ENCODE measurements at regions not wholly inside any gene's neighbourhood (a gene's known extent, or its start where the extent isn't known, plus 50 kb on each side); places are given as distances from the start of the nearest gene placed in this dataset.

DNA sequence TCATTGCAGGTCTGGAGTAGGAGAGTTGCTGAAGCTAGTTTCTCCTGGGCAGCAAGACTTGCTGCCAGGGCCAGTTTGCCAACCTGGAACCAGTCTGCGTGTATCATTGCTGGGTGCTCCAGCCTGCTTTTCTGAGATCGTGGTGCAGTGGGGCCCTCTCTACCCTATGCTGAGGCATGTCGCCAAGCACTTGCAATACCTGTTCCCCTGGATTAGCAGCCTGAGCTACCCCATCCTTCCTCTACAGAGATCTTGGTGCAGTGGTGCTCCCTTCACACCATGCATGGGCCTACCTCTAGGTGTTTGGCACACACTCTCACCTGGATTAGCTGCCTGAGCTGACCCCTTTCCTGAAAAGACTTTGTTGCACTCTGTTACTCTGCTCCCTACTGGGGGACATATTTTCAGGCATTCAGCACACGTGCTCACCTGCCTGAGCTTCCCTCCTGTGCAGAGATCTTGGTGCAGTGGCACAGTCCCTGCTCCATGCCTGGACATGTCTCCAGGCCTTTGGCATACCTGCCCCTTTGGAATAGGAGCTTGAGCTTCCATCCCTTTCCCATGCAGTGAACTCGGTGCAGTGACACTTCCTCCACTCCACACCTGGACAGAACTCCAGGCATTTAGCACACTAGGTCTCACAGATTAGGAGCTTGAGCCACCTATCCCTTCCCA lies 133.7 kb upstream of the CXCL13 start:
- Mint-ChIP-seq H3K4me1 (ENCODE audit: low read depth) (peaks cover 8% of the 10 kb centered on the region), H3K4me3 (ENCODE audit: low read depth) (no peak overlapping the region), H3K36me3 (ENCODE audit: low read depth) (no peaks in the 10 kb centered on the region), H3K9me3 (no peaks in the 10 kb centered on the region), H3K27ac (no peak overlapping the region), H3K27me3 (ENCODE audit: low read depth) (peaks cover 12% of the 10 kb centered on the region)
- DNase-seq (ENCODE audit: low spot score) = no peak
- intact Hi-C loops (cut with micrococcal nuclease) = no loop called here

- H3K4me3 Mint-ChIP-seq (ENCODE audit: low read depth) = no peak overlapping the region
- no peaks in the 10 kb centered on the region for H3K9me3 Mint-ChIP-seq
- H3K36me3 Mint-ChIP-seq (ENCODE audit: low read depth) = no peaks in the 10 kb centered on the region
- no peak overlapping the region for H3K27ac Mint-ChIP-seq
- peaks cover 15% of the 10 kb centered on the region for H3K27me3 Mint-ChIP-seq (ENCODE audit: low read depth)
- peaks cover 8% of the 10 kb centered on the region for H3K4me1 Mint-ChIP-seq (ENCODE audit: low read depth)
- no peak for DNase-seq (ENCODE audit: low spot score)
- intact Hi-C loops (cut with micrococcal nuclease) = no loop called here
Measured at GRCh38 chr4:77473509-77473908, 132.1 kb upstream of the CXCL13 start.

DNA sequence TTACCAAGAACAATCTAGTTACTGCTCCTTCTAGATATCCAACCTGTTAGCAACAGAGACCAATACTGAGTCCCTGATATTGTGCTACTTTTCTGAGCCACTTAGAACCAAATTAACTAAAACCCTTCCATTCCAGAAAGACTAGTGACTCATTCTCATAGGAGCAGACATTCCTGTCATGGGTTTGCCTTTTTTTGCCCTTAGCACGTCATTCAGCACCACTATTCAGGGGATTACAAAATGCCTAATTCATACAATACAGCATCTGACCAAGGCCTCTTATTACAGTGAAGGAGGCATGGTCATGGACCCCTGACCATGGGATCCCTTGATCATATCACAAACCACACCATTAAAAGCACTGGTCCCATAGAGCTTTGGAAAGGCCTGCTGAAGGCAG lies 123.8 kb upstream of the CXCL13 start:
- H3K4me3 Mint-ChIP-seq (ENCODE audit: low read depth) = no peak overlapping the region
- H3K9me3 Mint-ChIP-seq = no peaks in the 10 kb centered on the region
- no peak overlapping the region for H3K27ac Mint-ChIP-seq
- intact Hi-C loops (cut with micrococcal nuclease) = no loop called here
- DNase-seq (ENCODE audit: low spot score) = no peak
- H3K36me3 Mint-ChIP-seq (ENCODE audit: low read depth) = no peaks in the 10 kb centered on the region
- peaks cover 17% of the 10 kb centered on the region for H3K27me3 Mint-ChIP-seq (ENCODE audit: low read depth)
- no peaks in the 10 kb centered on the region for H3K4me1 Mint-ChIP-seq (ENCODE audit: low read depth)

GRCh38 chr4:77488882-77489281 lies 116.7 kb upstream of the CXCL13 start:
- intact Hi-C loops (cut with micrococcal nuclease) = no loop called here
- no peak overlapping the region for H3K27ac Mint-ChIP-seq
- H3K27me3 Mint-ChIP-seq (ENCODE audit: low read depth) = peaks cover 15% of the 10 kb centered on the region

GRCh38 chr4:77493120-77493752 lies 112.4 kb upstream of the CXCL13 start:
- Mint-ChIP-seq H3K27ac (no peak overlapping the region), H3K36me3 (ENCODE audit: low read depth) (no peaks in the 10 kb centered on the region), H3K4me1 (ENCODE audit: low read depth) (no peaks in the 10 kb centered on the region), H3K4me3 (ENCODE audit: low read depth) (no peak overlapping the region), H3K27me3 (ENCODE audit: low read depth) (peaks cover 11% of the 10 kb centered on the region), H3K9me3 (no peaks in the 10 kb centered on the region)
- intact Hi-C loops (cut with micrococcal nuclease) = no loop called here
- DNase-seq (ENCODE audit: low spot score) = no peak

More at GRCh38 chr4:77488882-77489281, 116.7 kb upstream of the CXCL13 start:
- H3K4me1 Mint-ChIP-seq (ENCODE audit: low read depth) = no peaks in the 10 kb centered on the region
- H3K36me3 Mint-ChIP-seq (ENCODE audit: low read depth) = no peaks in the 10 kb centered on the region
- H3K4me3 Mint-ChIP-seq (ENCODE audit: low read depth) = no peak overlapping the region
- no peaks in the 10 kb centered on the region for H3K9me3 Mint-ChIP-seq
- DNase-seq (ENCODE audit: low spot score) = no peak

DNA sequence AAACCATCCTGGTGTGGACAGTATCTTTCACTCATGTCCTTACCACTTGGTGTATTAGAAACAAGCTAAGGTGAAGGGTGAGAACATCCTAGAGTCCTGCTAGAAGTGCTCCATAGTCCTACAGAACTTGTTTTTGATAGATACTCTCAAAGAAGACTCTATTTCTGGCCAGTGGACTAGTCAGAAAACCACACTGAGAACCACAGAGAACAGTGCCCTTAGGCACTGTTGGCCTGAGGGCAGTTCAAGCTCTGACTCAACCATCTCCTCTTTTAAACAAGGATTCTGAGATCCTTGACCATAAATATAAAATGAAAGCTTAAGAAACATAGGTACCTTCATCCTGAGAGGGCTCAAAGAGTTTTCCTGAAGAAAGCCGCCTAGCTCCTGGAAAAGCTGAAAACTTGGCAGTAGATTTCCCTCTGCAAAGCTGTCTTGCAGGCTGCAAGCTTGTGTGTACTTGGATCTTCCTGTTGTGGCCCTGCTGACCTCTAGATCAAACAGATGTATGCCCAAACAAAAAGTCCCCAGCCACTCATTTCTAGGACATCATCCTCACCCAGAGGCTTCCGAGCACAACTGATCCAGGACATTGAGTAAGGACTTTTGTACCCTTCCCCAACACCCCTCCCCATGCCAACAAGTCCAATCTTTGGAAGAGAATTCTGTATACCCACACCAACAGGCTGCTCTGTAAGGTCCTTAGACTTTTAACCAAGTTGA lies 111.6 kb upstream of the CXCL13 start:
- Mint-ChIP-seq H3K27me3 (ENCODE audit: low read depth) (peaks cover 14% of the 10 kb centered on the region), H3K36me3 (ENCODE audit: low read depth) (no peaks in the 10 kb centered on the region), H3K4me3 (ENCODE audit: low read depth) (no peak overlapping the region), H3K27ac (no peak overlapping the region), H3K4me1 (ENCODE audit: low read depth) (no peaks in the 10 kb centered on the region), H3K9me3 (no peaks in the 10 kb centered on the region)
- intact Hi-C loops (cut with micrococcal nuclease) = no loop called here
- no peak for DNase-seq (ENCODE audit: low spot score)

DNA sequence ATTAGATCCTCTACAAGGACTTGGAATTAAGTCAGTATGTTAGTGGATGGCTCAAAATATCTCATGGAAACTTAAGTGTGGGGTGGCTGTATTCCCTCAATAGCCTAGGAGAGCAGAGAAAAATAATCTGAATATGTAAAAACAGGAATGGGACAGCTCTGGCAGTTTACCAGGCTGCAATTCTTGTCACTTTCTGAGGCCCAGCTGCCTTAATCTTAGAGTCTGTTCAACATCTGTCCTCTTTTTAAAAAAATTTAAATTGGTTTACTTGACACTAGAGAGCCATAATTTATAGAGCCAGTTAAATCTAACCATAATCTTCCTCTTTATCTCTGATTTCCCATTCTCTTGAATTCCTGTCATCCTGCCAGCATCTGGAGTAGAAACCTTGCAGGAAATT lies 109.2 kb upstream of the CXCL13 start:
- intact Hi-C loops (cut with micrococcal nuclease) = no loop called here
- Mint-ChIP-seq H3K4me1 (ENCODE audit: low read depth) (no peaks in the 10 kb centered on the region), H3K9me3 (no peaks in the 10 kb centered on the region), H3K27ac (no peak overlapping the region), H3K36me3 (ENCODE audit: low read depth) (no peaks in the 10 kb centered on the region), H3K4me3 (ENCODE audit: low read depth) (no peak overlapping the region), H3K27me3 (ENCODE audit: low read depth) (peaks cover 12% of the 10 kb centered on the region)
- no peak for DNase-seq (ENCODE audit: low spot score)

DNA sequence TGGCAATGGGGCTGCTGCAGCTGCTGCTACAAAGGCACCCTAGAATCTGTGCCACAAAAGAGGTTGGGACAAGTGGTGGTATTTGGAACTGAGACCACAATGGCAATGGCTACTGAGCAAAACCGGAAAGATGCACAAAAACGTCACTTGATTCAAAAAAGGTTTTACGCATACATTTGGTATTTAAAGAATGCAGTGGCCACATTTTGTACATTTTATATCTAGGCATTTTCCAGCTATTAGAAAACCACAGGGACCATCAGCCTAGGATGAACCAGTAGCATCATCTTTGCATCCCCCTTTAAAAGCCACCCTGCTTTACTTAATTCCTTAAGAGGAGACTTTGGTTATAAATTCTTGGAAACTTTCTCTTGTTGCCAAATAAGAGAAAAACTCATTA lies 104.8 kb upstream of the CXCL13 start:
- Mint-ChIP-seq H3K9me3 (no peaks in the 10 kb centered on the region), H3K27ac (no peak overlapping the region), H3K4me1 (ENCODE audit: low read depth) (no peaks in the 10 kb centered on the region), H3K27me3 (ENCODE audit: low read depth) (peaks cover 20% of the 10 kb centered on the region), H3K36me3 (ENCODE audit: low read depth) (no peaks in the 10 kb centered on the region), H3K4me3 (ENCODE audit: low read depth) (no peak overlapping the region)
- intact Hi-C loops (cut with micrococcal nuclease) = no loop called here
- DNase-seq (ENCODE audit: low spot score) = no peak

- no peaks in the 10 kb centered on the region for H3K36me3 Mint-ChIP-seq (ENCODE audit: low read depth)
- DNase-seq (ENCODE audit: low spot score) = no peak
- H3K9me3 Mint-ChIP-seq = no peaks in the 10 kb centered on the region
- no peak overlapping the region for H3K4me3 Mint-ChIP-seq (ENCODE audit: low read depth)
- peaks cover 20% of the 10 kb centered on the region for H3K27me3 Mint-ChIP-seq (ENCODE audit: low read depth)
- intact Hi-C loops (cut with micrococcal nuclease) = no loop called here
- H3K4me1 Mint-ChIP-seq (ENCODE audit: low read depth) = no peaks in the 10 kb centered on the region
- no peak overlapping the region for H3K27ac Mint-ChIP-seq
Measured at GRCh38 chr4:77501240-77501639, 104.4 kb upstream of the CXCL13 start.

DNA sequence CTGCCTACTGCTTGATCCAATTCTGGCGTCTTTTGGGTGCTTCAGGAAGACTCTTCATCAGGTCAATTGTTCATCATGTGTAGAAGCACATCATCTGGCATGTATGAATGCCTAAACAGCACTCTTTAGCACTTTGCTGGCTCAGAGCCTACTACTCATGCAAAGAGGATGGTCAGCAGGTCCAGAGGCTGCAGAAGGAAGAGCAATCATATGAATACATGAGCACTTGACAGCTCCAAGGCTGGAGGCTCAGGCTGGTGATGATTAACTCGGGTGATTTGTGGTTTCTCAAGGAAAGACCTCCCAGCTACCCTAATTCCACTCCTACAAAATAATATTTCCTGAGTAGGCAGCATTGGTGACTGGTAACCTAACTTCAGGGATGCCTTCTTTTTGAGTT lies 103.8 kb upstream of the CXCL13 start:
- intact Hi-C loops (cut with micrococcal nuclease) = no loop called here
- Mint-ChIP-seq H3K4me3 (ENCODE audit: low read depth) (no peak overlapping the region), H3K27me3 (ENCODE audit: low read depth) (peaks cover 17% of the 10 kb centered on the region), H3K4me1 (ENCODE audit: low read depth) (no peaks in the 10 kb centered on the region), H3K27ac (no peak overlapping the region), H3K9me3 (no peaks in the 10 kb centered on the region), H3K36me3 (ENCODE audit: low read depth) (no peaks in the 10 kb centered on the region)
- DNase-seq (ENCODE audit: low spot score) = no peak

- H3K4me1 Mint-ChIP-seq (ENCODE audit: low read depth) = no peaks in the 10 kb centered on the region
- intact Hi-C loops (cut with micrococcal nuclease) = no loop called here
- H3K36me3 Mint-ChIP-seq (ENCODE audit: low read depth) = no peaks in the 10 kb centered on the region
- no peak overlapping the region for H3K4me3 Mint-ChIP-seq (ENCODE audit: low read depth)
- peaks cover 10% of the 10 kb centered on the region for H3K27me3 Mint-ChIP-seq (ENCODE audit: low read depth)
- H3K27ac Mint-ChIP-seq = no peak overlapping the region
- H3K9me3 Mint-ChIP-seq = no peaks in the 10 kb centered on the region
- DNase-seq (ENCODE audit: low spot score) = no peak
Measured at GRCh38 chr4:77504407-77504806, 101.2 kb upstream of the CXCL13 start.

GRCh38 chr4:77505275-77505957 lies 100.2 kb upstream of the CXCL13 start:
- H3K27me3 Mint-ChIP-seq (ENCODE audit: low read depth) = peaks cover 10% of the 10 kb centered on the region
- no peak overlapping the region for H3K4me3 Mint-ChIP-seq (ENCODE audit: low read depth)
- no peaks in the 10 kb centered on the region for H3K36me3 Mint-ChIP-seq (ENCODE audit: low read depth)
- no peaks in the 10 kb centered on the region for H3K9me3 Mint-ChIP-seq
- no peak for DNase-seq (ENCODE audit: low spot score)
- intact Hi-C loops (cut with micrococcal nuclease) = no loop called here
- no peaks in the 10 kb centered on the region for H3K4me1 Mint-ChIP-seq (ENCODE audit: low read depth)
- H3K27ac Mint-ChIP-seq = no peak overlapping the region

GRCh38 chr4:77505958-77506319 lies 99.7 kb upstream of the CXCL13 start:
- Mint-ChIP-seq H3K36me3 (ENCODE audit: low read depth) (no peaks in the 10 kb centered on the region), H3K9me3 (no peaks in the 10 kb centered on the region), H3K4me1 (ENCODE audit: low read depth) (no peaks in the 10 kb centered on the region), H3K27ac (no peak overlapping the region), H3K4me3 (ENCODE audit: low read depth) (no peak overlapping the region), H3K27me3 (ENCODE audit: low read depth) (peaks cover 10% of the 10 kb centered on the region)
- intact Hi-C loops (cut with micrococcal nuclease) = no loop called here
- DNase-seq (ENCODE audit: low spot score) = no peak

All from activated T-helper 2 cell treated with anti-CD3 and anti-CD28 coated beads, Interferon-gamma antibody, Interleukin-2, Interleukin-4, amounts not matched to agents 10 μg/mL and 5 μg/mL and 100 μg/mL, durations not matched to agents 14 hours and 24 hours and 36 hours (primary cell).